Fibroblast of lung (primary cell): ENCODE measurements at regions not wholly inside any gene's neighbourhood (a gene's known extent, or its start where the extent isn't known, plus 50 kb on each side); places are given as distances from the start of the nearest gene placed in this dataset.

Experiments
- EZH2 ChIP-seq: IDR thresholded peaks from 2 replicates; pipeline ENCODE4 v1.5.1; 2012; ENCODE audit warnings: low read length, control low read depth, mild to moderate bottlenecking; ENCODE audit errors: missing control alignments
- TF ChIP-seq, protein P1 (sequence below), 2 donors: IDR thresholded peaks in 1 of 2; conservative IDR thresholded peaks in 1 of 2; 1 replicate in 1 of 2; 2 replicates in 1 of 2; pipeline ENCODE4 v1.5.1; 2011 to 2012; ENCODE audit warnings: low read length in 2 of 2, control low read depth in 1 of 2, inconsistent platforms in 1 of 2, low read depth in 1 of 2, mild to moderate bottlenecking in 1 of 2

DNA sequence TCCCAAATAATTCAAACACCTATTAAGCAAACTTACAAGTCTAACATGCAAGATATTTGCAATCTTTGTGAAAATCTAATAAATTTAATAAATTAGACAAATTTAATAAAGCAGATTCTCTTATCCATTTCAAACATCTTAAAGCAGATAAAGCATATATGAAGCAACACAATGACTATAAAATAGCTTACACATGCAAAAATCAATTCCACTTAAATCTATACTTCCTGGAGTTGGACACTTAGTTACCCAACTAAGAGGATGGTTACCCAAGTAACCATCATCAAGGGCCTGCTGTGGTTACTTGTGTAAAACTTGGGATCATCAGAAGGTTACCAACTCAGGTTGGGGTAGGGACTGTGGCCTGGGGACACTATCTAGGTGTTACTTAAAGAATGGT is 206.8 kb downstream of the CD47 start:
- TF ChIP-seq, protein P1, sequence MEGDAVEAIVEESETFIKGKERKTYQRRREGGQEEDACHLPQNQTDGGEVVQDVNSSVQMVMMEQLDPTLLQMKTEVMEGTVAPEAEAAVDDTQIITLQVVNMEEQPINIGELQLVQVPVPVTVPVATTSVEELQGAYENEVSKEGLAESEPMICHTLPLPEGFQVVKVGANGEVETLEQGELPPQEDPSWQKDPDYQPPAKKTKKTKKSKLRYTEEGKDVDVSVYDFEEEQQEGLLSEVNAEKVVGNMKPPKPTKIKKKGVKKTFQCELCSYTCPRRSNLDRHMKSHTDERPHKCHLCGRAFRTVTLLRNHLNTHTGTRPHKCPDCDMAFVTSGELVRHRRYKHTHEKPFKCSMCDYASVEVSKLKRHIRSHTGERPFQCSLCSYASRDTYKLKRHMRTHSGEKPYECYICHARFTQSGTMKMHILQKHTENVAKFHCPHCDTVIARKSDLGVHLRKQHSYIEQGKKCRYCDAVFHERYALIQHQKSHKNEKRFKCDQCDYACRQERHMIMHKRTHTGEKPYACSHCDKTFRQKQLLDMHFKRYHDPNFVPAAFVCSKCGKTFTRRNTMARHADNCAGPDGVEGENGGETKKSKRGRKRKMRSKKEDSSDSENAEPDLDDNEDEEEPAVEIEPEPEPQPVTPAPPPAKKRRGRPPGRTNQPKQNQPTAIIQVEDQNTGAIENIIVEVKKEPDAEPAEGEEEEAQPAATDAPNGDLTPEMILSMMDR (conservative IDR thresholded peaks at IDR 0.05 in 1 of 2, IDR thresholded peaks at IDR 0.05 in 1 of 2; ENCODE audit: low read depth in 1 of 2, low read length in 2 of 2) = no peak
- no peak for TF ChIP-seq EZH2
